ENCODE measurements at regions not wholly inside any gene's neighbourhood (a gene's known extent, or its start where the extent isn't known, plus 50 kb on each side); places are given as distances from the start of the nearest gene placed in this dataset.
"Not testable (repeated sequence)": the region's sequence is repeated elsewhere in the genome, so short reads cannot be mapped to it uniquely, and the experiment has no call there.

DNA sequence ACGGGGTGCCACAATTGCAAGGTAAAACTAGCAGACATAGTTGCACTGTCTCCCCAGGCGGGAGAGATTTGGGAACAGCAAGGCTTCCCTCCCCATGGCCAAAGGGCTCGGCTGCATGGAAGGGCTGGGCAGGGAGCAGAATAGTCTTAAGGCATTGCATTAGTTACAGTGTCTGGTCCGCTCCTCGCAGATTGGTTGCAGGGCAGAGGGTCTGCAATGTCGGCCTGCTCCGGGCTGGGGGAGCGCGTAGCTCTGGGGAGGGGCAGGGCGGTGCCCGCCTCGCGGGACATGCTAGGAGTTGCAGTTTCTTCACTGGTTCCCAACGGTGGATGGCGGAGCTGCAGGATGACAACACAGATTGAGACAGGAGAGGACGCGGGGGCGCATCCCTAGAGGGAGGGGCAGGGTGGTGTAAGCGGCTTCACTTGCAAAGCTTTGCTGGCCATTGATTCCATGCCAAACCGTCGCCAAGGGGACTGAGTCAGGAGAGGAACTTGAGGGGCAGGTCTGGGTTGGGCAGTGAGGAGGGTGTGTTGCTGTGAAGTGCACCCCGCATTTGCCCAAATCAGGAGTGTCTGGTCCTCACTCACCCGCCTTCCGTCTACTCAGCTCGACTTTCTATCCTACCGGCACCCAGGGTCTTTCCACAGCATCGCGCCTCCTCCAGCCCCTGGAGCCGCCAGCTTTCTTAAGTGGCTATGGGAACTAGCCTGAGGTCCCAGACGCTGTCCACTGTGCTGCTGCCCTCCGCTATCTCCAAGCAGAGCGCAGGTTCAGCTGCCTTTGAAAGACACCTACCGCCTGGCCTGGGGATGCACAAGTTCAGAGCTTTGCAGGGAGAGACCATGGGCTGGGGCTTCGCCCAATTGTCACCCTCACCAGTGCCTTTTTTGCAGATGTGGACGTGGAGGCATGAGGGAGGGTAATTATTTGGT is 1748.9 kb downstream of the TP53TG3F start:
- Histone ChIP-seq H3K9me3 (no peaks in the 10 kb centered on the region), H3K27me3 (replicated peaks; ENCODE audit: insufficient read depth) (no peaks in the 10 kb centered on the region), H3K36me3 (no peaks in the 10 kb centered on the region), H3K4me1 (ENCODE audit: control insufficient read depth in 1 of 2, low read depth in 2 of 2) (no peaks in the 10 kb centered on the region), H3K27ac (no peak overlapping the region), H3K4me3 (no peak overlapping the region)
- DNase-seq (ENCODE audit: low spot score) = no peak
- ATAC-seq (ENCODE audit: insufficient number of reproducible peaks, low FRiP score, low read depth) = no peak
- TF ChIP-seq CTCF (IDR thresholded peaks at IDR 0.05) = no peak

DNA sequence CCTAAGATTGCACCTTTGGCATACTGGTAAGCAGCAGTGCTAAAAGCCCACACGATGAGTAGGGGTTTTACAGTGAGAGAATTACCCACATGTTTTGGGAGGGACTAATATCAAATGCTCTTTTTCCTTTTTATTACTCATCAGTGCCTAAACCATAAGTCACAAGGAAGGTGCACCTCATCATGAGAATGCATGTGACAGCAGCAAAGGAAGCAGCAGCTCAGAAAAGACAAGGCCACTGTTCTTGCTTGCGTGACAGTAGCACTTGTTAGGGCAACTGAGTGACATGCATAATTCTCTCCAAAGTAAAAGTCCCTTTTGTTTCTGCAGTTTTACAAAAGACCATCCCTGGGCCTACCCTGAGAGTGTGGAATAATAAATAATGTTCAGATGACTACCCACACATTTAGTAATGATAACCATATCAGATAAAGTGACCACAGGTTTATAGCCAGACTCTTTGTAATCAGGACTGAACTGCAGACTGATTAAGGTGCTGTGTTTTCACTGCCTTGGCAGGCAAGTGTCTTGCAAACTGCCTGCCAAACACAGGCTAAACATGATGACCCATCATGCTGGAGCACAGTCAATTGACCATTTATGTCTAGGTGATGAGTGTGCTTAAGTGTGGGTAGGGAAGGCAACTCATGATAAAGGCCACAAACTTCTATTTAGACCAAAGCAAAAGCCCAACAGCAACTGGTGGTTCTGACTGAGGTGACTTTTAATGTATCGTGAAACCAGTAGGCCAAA is 1751.4 kb downstream of the TP53TG3F start:
- Histone ChIP-seq H3K27me3 (replicated peaks; ENCODE audit: insufficient read depth) (no peaks in the 10 kb centered on the region), H3K4me3 (no peak overlapping the region), H3K36me3 (no peaks in the 10 kb centered on the region), H3K4me1 (ENCODE audit: control insufficient read depth in 1 of 2, low read depth in 2 of 2) (no peaks in the 10 kb centered on the region), H3K27ac (no peak overlapping the region), H3K9me3 (no peaks in the 10 kb centered on the region)
- TF ChIP-seq CTCF (IDR thresholded peaks at IDR 0.05) = no peak
- DNase-seq (ENCODE audit: low spot score) (no peak), ATAC-seq (ENCODE audit: insufficient number of reproducible peaks, low FRiP score, low read depth) (no peak)

DNA sequence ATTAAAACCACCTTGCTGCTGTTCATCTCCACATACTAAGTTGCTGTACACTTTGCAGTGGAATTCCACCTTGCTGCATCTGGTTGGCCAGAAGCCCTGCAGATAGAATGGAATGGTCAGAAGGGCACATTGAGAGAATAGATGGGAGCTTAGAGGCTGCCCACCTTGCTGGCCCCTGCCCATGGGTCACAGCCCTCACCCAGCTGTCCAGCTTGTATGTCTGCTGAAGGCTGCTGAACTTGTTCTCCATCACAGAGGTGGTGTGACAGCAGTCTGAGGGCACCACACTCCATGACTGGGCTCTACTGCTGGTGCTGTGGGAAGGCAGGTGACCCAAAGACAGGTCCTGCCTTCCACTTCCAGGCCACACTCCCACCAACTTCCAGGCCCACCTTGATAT is 1755.4 kb downstream of the TP53TG3F start:
- Histone ChIP-seq H3K27me3 (replicated peaks; ENCODE audit: insufficient read depth) (no peaks in the 10 kb centered on the region), H3K27ac (no peak overlapping the region), H3K36me3 (no peaks in the 10 kb centered on the region), H3K4me1 (ENCODE audit: control insufficient read depth in 1 of 2, low read depth in 2 of 2) (no peaks in the 10 kb centered on the region), H3K4me3 (no peak overlapping the region), H3K9me3 (no peaks in the 10 kb centered on the region)
- DNase-seq (ENCODE audit: low spot score) (no peak), ATAC-seq (ENCODE audit: insufficient number of reproducible peaks, low FRiP score, low read depth) (no peak)
- TF ChIP-seq CTCF (IDR thresholded peaks at IDR 0.05) = no peak

DNA sequence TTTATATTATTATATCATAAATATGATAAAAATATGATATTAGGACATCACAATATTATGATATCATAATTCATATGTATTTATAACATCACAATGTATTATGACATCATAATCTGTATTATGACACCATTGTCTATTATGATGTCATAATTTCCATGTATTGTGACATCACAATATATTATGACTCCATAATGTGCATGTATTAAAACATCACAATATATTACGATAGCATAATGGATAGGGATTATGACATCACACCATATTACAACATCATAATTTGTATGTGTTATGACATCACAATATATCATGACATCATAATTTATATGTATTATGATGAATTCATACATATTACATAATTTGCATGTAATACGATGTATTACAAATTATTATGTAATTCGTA is 1755.9 kb downstream of the TP53TG3F start:
- Histone ChIP-seq H3K36me3 (no peaks in the 10 kb centered on the region), H3K4me1 (ENCODE audit: control insufficient read depth in 1 of 2, low read depth in 2 of 2) (no peaks in the 10 kb centered on the region), H3K27ac (no peak overlapping the region), H3K27me3 (replicated peaks; ENCODE audit: insufficient read depth) (no peaks in the 10 kb centered on the region), H3K4me3 (no peak overlapping the region), H3K9me3 (no peaks in the 10 kb centered on the region)
- DNase-seq (ENCODE audit: low spot score) = no peak
- ATAC-seq (ENCODE audit: insufficient number of reproducible peaks, low FRiP score, low read depth) = no peak
- TF ChIP-seq CTCF (IDR thresholded peaks at IDR 0.05) = no peak

DNA sequence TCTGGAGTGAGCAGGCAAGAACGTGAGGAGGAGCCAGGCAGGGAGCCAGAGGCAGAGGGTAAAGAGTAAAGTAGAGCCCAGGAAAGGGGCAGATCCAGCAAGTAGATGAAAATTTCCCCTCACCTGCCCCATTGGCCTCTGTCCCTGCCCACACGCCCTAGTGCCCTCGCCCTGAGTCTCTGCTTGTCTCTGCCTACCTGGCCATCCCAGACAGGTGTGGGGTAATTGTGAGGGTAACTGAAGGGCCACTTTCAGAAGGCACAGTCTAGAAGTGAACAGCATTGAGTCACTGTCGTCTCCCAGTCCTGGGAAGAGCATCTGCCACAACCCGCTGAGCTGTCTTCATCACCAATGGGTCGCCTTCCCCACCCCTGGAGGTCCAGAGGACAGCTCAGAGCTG is 1756.8 kb downstream of the TP53TG3F start:
- DNase-seq (ENCODE audit: low spot score); H3K9me3 ChIP-seq; H3K27ac ChIP-seq; ATAC-seq (ENCODE audit: insufficient number of reproducible peaks, low FRiP score, low read depth); H3K4me1 ChIP-seq (ENCODE audit: control insufficient read depth in 1 of 2, low read depth in 2 of 2); H3K4me3 ChIP-seq; H3K36me3 ChIP-seq; H3K27me3 ChIP-seq (replicated peaks; ENCODE audit: insufficient read depth): not testable (repeated sequence)

Measured in thoracic aorta (tissue), 2 donors.